Neural cell (in vitro differentiated cells): ENCODE measurements at regions not wholly inside any gene's neighbourhood (a gene's known extent, or its start where the extent isn't known, plus 50 kb on each side); places are given as distances from the start of the nearest gene placed in this dataset.
"Not testable (repeated sequence)": the region's sequence is repeated elsewhere in the genome, so short reads cannot be mapped to it uniquely, and the experiment has no call there.

ENCODE experiments used
- H2AFZ ChIP-seq: fragments of 200-600, 300-800 bp; sonication (generic), shearing (Covaris generic); 2 replicates; pipeline ENCODE4 v1.6.0; 2014; ENCODE audit warnings: low read depth, mild to moderate bottlenecking, antibody characterized with exemption, low read length, moderate library complexity
- H3F3A ChIP-seq: fragments of 200-600 bp; shearing (Covaris generic); 2 replicates; pipeline ENCODE4 v1.6.1; 2016; ENCODE audit warnings: mild to moderate bottlenecking, moderate library complexity, mixed read lengths, antibody characterized with exemption, low read length; ENCODE audit not compliant: insufficient read depth, poor library complexity, severe bottlenecking
- H3K27ac ChIP-seq: fragments of 200-600, 300-800 bp; sonication (generic), shearing (Covaris generic); 2 replicates; pipeline ENCODE4 v1.5.1; 2014; ENCODE audit warnings: mild to moderate bottlenecking, low read length, moderate library complexity
- H3K27me3 ChIP-seq: fragments of 300-800, 200-600 bp; sonication (generic), shearing (Covaris generic); 2 replicates; pipeline ENCODE4 v1.6.0; 2014; ENCODE audit warnings: mild to moderate bottlenecking, low read depth, low read length, moderate library complexity; ENCODE audit not compliant: insufficient read depth
- H3K36me3 ChIP-seq: fragments of 300-800, 200-600 bp; sonication (generic), shearing (Covaris generic); 2 replicates; pipeline ENCODE4 v1.5.1; 2014; ENCODE audit warnings: mild to moderate bottlenecking, antibody characterized with exemption, low read length, moderate library complexity; ENCODE audit not compliant: insufficient read depth
- H3K4me2 ChIP-seq: fragments of 300-800, 200-600 bp; sonication (generic), shearing (Covaris generic); 2 replicates; pipeline ENCODE4 v1.6.0; 2014; ENCODE audit warnings: mild to moderate bottlenecking, low read length
- H3K4me3 ChIP-seq: fragments of 300-800, 200-600 bp; sonication (generic), shearing (Covaris generic); 2 replicates; pipeline ENCODE4 v1.5.1; 2014; ENCODE audit warnings: mild to moderate bottlenecking, low read length, moderate library complexity
- H3K79me2 ChIP-seq: fragments of 200-600 bp; shearing (Covaris generic); replicated peaks from 2 replicates; pipeline ENCODE4 v1.6.0; 2014; ENCODE audit warnings: mild to moderate bottlenecking, low read length, moderate library complexity; ENCODE audit not compliant: insufficient read depth
- H3K9ac ChIP-seq: fragments of 300-800, 200-600 bp; sonication (generic), shearing (Covaris generic); 2 replicates; pipeline ENCODE4 v1.6.1; 2016; ENCODE audit warnings: mild to moderate bottlenecking, low read length, mixed read lengths
- H3K9me2 ChIP-seq: fragments of 200-600 bp; shearing (Covaris generic); 2 replicates; pipeline ENCODE4 v1.6.1; 2016; ENCODE audit warnings: mild to moderate bottlenecking, low read length, mixed read lengths; ENCODE audit not compliant: insufficient read depth
- H3K9me3 ChIP-seq: fragments of 200-600, 300-800 bp; sonication (generic), shearing (Covaris generic); 2 replicates; pipeline ENCODE4 v1.6.1; 2016; ENCODE audit warnings: mild to moderate bottlenecking, mixed run types, low read length, moderate library complexity, mixed read lengths
- H4K20me1 ChIP-seq: fragments of 200-600 bp; shearing (Covaris generic); 2 replicates; pipeline ENCODE4 v1.6.1; 2016; ENCODE audit warnings: mild to moderate bottlenecking, mixed run types; ENCODE audit not compliant: insufficient read depth
- EP300 ChIP-seq: fragments of 450-650 bp; conservative IDR thresholded peaks from 2 replicates; pipeline ENCODE4 v1.6.1; 2014; ENCODE audit warnings: antibody characterized with exemption, mild to moderate bottlenecking, moderate library complexity; ENCODE audit not compliant: poor library complexity, severe bottlenecking
- EZH2 ChIP-seq: fragments of 200-600, 300-800 bp; shearing (Covaris generic), sonication (generic); IDR thresholded peaks from 2 replicates; pipeline ENCODE4 v1.6.1; 2014; ENCODE audit warnings: antibody characterized with exemption, low read length, borderline replicate concordance, mild to moderate bottlenecking; ENCODE audit not compliant: insufficient read depth, poor library complexity, severe bottlenecking
- MXI1 ChIP-seq: fragments of 450-650 bp; conservative IDR thresholded peaks from 2 replicates; pipeline ENCODE4 v1.6.1; 2014; ENCODE audit warnings: antibody characterized with exemption, mild to moderate bottlenecking; ENCODE audit not compliant: poor library complexity, severe bottlenecking
- POLR2AphosphoS5 ChIP-seq: IDR thresholded peaks from 2 replicates; pipeline ENCODE4 v1.6.1; 2012
- RAD21 ChIP-seq: fragments of 450-650 bp; conservative IDR thresholded peaks from 2 replicates; pipeline ENCODE4 v1.6.1; 2014; ENCODE audit warnings: antibody characterized with exemption, mild to moderate bottlenecking, moderate library complexity
- SMC3 ChIP-seq: fragments of 450-650 bp; conservative IDR thresholded peaks from 2 replicates; pipeline ENCODE4 v1.6.1; 2014; ENCODE audit warnings: antibody characterized with exemption, mild to moderate bottlenecking, moderate library complexity; ENCODE audit not compliant: poor library complexity
- TAF1 ChIP-seq: IDR thresholded peaks from 2 replicates; pipeline ENCODE4 v1.6.1; 2012; ENCODE audit warnings: low read depth
- TF ChIP-seq, protein P1 (sequence below): fragments of 450-650 bp; IDR thresholded peaks from 2 replicates; pipeline ENCODE4 v1.5.1; 2014; ENCODE audit warnings: antibody characterized with exemption, mild to moderate bottlenecking, moderate library complexity; ENCODE audit not compliant: poor library complexity, severe bottlenecking
- TF ChIP-seq, protein P2 (sequence below): IDR thresholded peaks from 2 replicates; pipeline ENCODE4 v1.6.1; 2012; ENCODE audit warnings: borderline replicate concordance

DNA sequence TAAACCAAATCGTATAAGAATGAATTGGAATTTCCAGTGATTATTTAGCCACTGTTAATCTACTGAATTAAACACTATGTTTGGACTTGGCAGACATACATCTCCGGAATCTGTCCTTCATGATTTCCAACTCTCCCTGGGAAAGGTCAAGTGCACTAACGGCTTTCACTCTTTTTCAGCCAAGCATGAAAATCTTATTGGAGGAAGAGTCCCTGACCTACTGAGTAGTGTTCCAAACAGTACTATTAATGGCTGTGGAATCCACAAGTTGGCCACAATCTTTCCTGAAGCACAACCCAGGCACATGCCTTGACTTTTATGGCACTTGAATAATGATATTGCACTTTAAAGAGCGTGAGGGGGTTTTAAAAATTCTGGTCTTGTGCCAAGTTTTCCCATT, 318.9 kb upstream of the RND3 start:
- Histone ChIP-seq H4K20me1 (no peaks in the 10 kb centered on the region), H3K9me2 (no peaks in the 10 kb centered on the region), H2AFZ (no peak overlapping the region), H3K9ac (no peak overlapping the region), H3K9me3 (no peaks in the 10 kb centered on the region), H3K4me2 (no peak overlapping the region), H3K79me2 (no peaks in the 10 kb centered on the region), H3F3A (no peaks in the 10 kb centered on the region), H3K27ac (no peak overlapping the region), H3K27me3 (no peaks in the 10 kb centered on the region), H3K36me3 (no peaks in the 10 kb centered on the region), H3K4me3 (no peak overlapping the region)
- TF ChIP-seq RAD21, result no peak

DNA sequence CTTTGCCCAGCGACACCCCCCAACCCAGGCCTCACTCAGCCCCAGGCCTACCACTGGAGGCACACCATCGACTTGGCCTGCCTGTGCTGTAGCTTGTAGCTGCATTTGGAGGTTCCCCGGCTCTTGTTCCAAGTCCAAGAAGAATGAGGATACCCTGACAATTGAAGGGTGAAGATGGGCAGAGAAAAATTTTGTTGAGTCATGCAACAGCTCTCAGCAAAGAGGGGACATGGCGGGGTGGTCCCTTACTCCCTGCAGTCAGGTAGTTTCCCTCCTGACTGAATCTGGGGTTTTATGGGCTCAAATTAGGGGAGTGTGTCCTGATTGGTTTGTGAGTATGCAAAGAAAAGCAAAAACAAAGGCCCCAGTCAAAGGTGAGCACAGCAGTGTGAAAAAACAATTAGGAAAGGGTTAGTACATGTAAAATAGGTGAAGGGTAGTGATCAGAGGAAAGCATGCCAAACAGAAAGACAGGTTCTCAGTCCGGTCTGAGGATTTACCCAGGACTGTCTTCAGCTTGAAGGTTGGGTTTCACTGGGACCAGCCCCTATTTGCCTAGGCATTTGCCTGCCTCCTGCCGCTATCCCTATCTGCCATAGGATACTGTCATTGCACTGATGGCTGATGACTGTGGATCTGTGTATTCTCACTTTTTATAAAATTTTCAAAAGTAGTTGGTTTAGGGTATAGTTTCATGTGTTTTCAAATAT, 316.4 kb upstream of the RND3 start:
- no peak for TF ChIP-seq EP300
- TF ChIP-seq MXI1, result no peak
- Histone ChIP-seq H3F3A (no peaks in the 10 kb centered on the region), H3K9ac (no peak overlapping the region), H2AFZ (no peak overlapping the region), H3K27me3 (no peaks in the 10 kb centered on the region), H3K27ac (no peak overlapping the region), H3K4me2 (no peak overlapping the region), H4K20me1 (no peaks in the 10 kb centered on the region), H3K79me2 (no peaks in the 10 kb centered on the region), H3K9me3 (no peaks in the 10 kb centered on the region), H3K36me3 (no peaks in the 10 kb centered on the region), H3K4me3 (no peak overlapping the region), H3K9me2 (no peaks in the 10 kb centered on the region)

DNA sequence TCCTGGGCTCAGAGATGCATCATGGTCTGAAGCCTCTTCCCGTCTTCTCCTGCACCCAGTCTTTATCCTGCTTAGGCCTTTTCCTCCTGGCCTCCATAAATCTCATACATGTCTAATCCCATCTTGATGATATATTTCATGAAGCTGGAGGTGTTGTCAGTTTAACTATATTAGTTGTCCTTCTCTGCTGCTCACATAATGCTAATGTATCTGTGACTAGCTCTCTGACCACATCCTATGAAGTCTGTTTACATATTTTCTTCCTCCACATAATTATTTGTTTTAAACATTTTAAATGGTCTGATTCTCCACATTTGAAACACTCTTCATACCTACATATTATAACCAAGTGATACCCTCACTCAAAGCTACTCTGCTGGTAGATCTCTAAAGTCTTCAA, 315.2 kb upstream of the RND3 start:
- no peaks in the 10 kb centered on the region for H3K9me3 ChIP-seq
- H3K36me3 ChIP-seq, result no peaks in the 10 kb centered on the region
- H3K27ac ChIP-seq, result no peak overlapping the region
- H3K4me3 ChIP-seq, result no peak overlapping the region
- H3K79me2 ChIP-seq, result no peaks in the 10 kb centered on the region
- no peaks in the 10 kb centered on the region for H4K20me1 ChIP-seq
- no peak for TF ChIP-seq EP300
- TF ChIP-seq SMC3, result no peak
- no peak for TF ChIP-seq MXI1
- no peak for TF ChIP-seq TAF1
- TF ChIP-seq POLR2AphosphoS5, result no peak
- TF ChIP-seq EZH2, result no peak
- TF ChIP-seq, protein P1, sequence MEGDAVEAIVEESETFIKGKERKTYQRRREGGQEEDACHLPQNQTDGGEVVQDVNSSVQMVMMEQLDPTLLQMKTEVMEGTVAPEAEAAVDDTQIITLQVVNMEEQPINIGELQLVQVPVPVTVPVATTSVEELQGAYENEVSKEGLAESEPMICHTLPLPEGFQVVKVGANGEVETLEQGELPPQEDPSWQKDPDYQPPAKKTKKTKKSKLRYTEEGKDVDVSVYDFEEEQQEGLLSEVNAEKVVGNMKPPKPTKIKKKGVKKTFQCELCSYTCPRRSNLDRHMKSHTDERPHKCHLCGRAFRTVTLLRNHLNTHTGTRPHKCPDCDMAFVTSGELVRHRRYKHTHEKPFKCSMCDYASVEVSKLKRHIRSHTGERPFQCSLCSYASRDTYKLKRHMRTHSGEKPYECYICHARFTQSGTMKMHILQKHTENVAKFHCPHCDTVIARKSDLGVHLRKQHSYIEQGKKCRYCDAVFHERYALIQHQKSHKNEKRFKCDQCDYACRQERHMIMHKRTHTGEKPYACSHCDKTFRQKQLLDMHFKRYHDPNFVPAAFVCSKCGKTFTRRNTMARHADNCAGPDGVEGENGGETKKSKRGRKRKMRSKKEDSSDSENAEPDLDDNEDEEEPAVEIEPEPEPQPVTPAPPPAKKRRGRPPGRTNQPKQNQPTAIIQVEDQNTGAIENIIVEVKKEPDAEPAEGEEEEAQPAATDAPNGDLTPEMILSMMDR, result no peak
- no peak for TF ChIP-seq RAD21
- TF ChIP-seq, protein P2, sequence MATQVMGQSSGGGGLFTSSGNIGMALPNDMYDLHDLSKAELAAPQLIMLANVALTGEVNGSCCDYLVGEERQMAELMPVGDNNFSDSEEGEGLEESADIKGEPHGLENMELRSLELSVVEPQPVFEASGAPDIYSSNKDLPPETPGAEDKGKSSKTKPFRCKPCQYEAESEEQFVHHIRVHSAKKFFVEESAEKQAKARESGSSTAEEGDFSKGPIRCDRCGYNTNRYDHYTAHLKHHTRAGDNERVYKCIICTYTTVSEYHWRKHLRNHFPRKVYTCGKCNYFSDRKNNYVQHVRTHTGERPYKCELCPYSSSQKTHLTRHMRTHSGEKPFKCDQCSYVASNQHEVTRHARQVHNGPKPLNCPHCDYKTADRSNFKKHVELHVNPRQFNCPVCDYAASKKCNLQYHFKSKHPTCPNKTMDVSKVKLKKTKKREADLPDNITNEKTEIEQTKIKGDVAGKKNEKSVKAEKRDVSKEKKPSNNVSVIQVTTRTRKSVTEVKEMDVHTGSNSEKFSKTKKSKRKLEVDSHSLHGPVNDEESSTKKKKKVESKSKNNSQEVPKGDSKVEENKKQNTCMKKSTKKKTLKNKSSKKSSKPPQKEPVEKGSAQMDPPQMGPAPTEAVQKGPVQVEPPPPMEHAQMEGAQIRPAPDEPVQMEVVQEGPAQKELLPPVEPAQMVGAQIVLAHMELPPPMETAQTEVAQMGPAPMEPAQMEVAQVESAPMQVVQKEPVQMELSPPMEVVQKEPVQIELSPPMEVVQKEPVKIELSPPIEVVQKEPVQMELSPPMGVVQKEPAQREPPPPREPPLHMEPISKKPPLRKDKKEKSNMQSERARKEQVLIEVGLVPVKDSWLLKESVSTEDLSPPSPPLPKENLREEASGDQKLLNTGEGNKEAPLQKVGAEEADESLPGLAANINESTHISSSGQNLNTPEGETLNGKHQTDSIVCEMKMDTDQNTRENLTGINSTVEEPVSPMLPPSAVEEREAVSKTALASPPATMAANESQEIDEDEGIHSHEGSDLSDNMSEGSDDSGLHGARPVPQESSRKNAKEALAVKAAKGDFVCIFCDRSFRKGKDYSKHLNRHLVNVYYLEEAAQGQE, result no peak
- no peaks in the 10 kb centered on the region for H3K9me2 ChIP-seq
- no peak overlapping the region for H3K4me2 ChIP-seq
- H3K9ac ChIP-seq, result no peak overlapping the region
- H3K27me3 ChIP-seq, result no peaks in the 10 kb centered on the region
- no peaks in the 10 kb centered on the region for H3F3A ChIP-seq
- H2AFZ ChIP-seq, result no peak overlapping the region

- not testable (repeated sequence) for H3K27ac ChIP-seq, H3K4me3 ChIP-seq, H3K9me2 ChIP-seq, H3F3A ChIP-seq, H3K9ac ChIP-seq, H3K79me2 ChIP-seq, H3K4me2 ChIP-seq, H3K36me3 ChIP-seq, H3K9me3 ChIP-seq, H3K27me3 ChIP-seq, H2AFZ ChIP-seq, H4K20me1 ChIP-seq
Measured at GRCh38 chr2:150796236-150796635, 308.8 kb upstream of the RND3 start.
